ENCODE measurements at regions not wholly inside any gene's neighbourhood (a gene's known extent, or its start where the extent isn't known, plus 50 kb on each side); places are given as distances from the start of the nearest gene placed in this dataset.
"Not testable (repeated sequence)": the region's sequence is repeated elsewhere in the genome, so short reads cannot be mapped to it uniquely, and the experiment has no call there.

- not testable (repeated sequence) for DNase-seq
Observed at GRCh38 chr16:60078819-60079218, 1344.7 kb upstream of the GOT2 start.

GRCh38 chr16:60077861-60078260, 1343.7 kb upstream of the GOT2 start:
- no peak for DNase-seq

- DNase-seq, result no peak
Observed at GRCh38 chr16:60074378-60074777, 1340.3 kb upstream of the GOT2 start.

- no peak for DNase-seq
Observed at GRCh38 chr16:60073376-60073775, 1339.3 kb upstream of the GOT2 start.

- no peak for DNase-seq
Observed at GRCh38 chr16:60064026-60064425, 1329.9 kb upstream of the GOT2 start.

GRCh38 chr16:60061396-60061795, 1327.3 kb upstream of the GOT2 start:
- DNase-seq, result no peak

GRCh38 chr16:60060731-60061130, 1326.6 kb upstream of the GOT2 start:
- DNase-seq, result no peak

GRCh38 chr16:60059141-60059540, 1325.0 kb upstream of the GOT2 start:
- no peak for DNase-seq

- DNase-seq, result no peak
Observed at GRCh38 chr16:60041671-60042070, 1307.6 kb upstream of the GOT2 start.

GRCh38 chr16:60031740-60032139, 1297.6 kb upstream of the GOT2 start:
- no peak for DNase-seq

- no peak for DNase-seq
Observed at GRCh38 chr16:60027351-60027750, 1293.2 kb upstream of the GOT2 start.

- no peak for DNase-seq
Observed at GRCh38 chr16:60013076-60013475, 1279.0 kb upstream of the GOT2 start.

- DNase-seq, result no peak
Observed at GRCh38 chr16:60001523-60001922, 1267.4 kb upstream of the GOT2 start.

- DNase-seq, result no peak
Observed at GRCh38 chr16:59997706-59998105, 1263.6 kb upstream of the GOT2 start.

- DNase-seq, result no peak
Observed at GRCh38 chr16:59993101-59993500, 1259.0 kb upstream of the GOT2 start.

GRCh38 chr16:59991171-59991570, 1257.1 kb upstream of the GOT2 start:
- DNase-seq, result no peak

- DNase-seq, result no peak
Observed at GRCh38 chr16:59988591-59988990, 1254.5 kb upstream of the GOT2 start.

- DNase-seq, result no peak
Observed at GRCh38 chr16:59975953-59976352, 1241.8 kb upstream of the GOT2 start.

- DNase-seq, result no peak
Observed at GRCh38 chr16:59973966-59974365, 1239.8 kb upstream of the GOT2 start.

GRCh38 chr16:59971264-59971663, 1237.1 kb upstream of the GOT2 start:
- no peak for DNase-seq

- DNase-seq, result no peak
Observed at GRCh38 chr16:59964232-59964924, 1230.3 kb upstream of the GOT2 start.

- no peak for DNase-seq
Observed at GRCh38 chr16:59959311-59959710, 1225.2 kb upstream of the GOT2 start.

- DNase-seq, result no peak
Observed at GRCh38 chr16:59950431-59950830, 1216.3 kb upstream of the GOT2 start.

- DNase-seq, result not testable (repeated sequence)
Observed at GRCh38 chr16:59944041-59944440, 1209.9 kb upstream of the GOT2 start.

- no peak for DNase-seq
Observed at GRCh38 chr16:59941594-59941993, 1207.5 kb upstream of the GOT2 start.
